ENCODE measurements at regions not wholly inside any gene's neighbourhood (a gene's known extent, or its start where the extent isn't known, plus 50 kb on each side); places are given as distances from the start of the nearest gene placed in this dataset.
"Not testable (repeated sequence)": the region's sequence is repeated elsewhere in the genome, so short reads cannot be mapped to it uniquely, and the experiment has no call there.

- ATAC-seq, DNase-seq: not testable (repeated sequence)
Observed at GRCh38 chr1:234796438-234796792, 186.4 kb upstream of the IRF2BP2 start.

GRCh38 chr1:234795711-234796437 lies 185.9 kb upstream of the IRF2BP2 start:
- not testable (repeated sequence) for ATAC-seq, DNase-seq

- not testable (repeated sequence) for ATAC-seq, DNase-seq
Observed at GRCh38 chr1:234795007-234795406, 185.0 kb upstream of the IRF2BP2 start.

GRCh38 chr1:234794452-234794851 lies 184.5 kb upstream of the IRF2BP2 start:
- DNase-seq, ATAC-seq: not testable (repeated sequence)

GRCh38 chr1:234793924-234794323 lies 183.9 kb upstream of the IRF2BP2 start:
- not testable (repeated sequence) for DNase-seq, ATAC-seq

- DNase-seq = not testable (repeated sequence)
- ATAC-seq = peak; percentile 19
Observed at GRCh38 chr1:234792221-234792864, 182.4 kb upstream of the IRF2BP2 start.

GRCh38 chr1:234791615-234792014 lies 181.6 kb upstream of the IRF2BP2 start:
- not testable (repeated sequence) for ATAC-seq, DNase-seq

GRCh38 chr1:234790333-234790732 lies 180.4 kb upstream of the IRF2BP2 start:
- ATAC-seq, DNase-seq: not testable (repeated sequence)

- not testable (repeated sequence) for DNase-seq
Observed at GRCh38 chr1:234787011-234787584, 177.1 kb upstream of the IRF2BP2 start.

GRCh38 chr1:234785922-234786321 lies 175.9 kb upstream of the IRF2BP2 start:
- not testable (repeated sequence) for ATAC-seq, DNase-seq

More at GRCh38 chr1:234787011-234787584, 177.1 kb upstream of the IRF2BP2 start:
- not testable (repeated sequence) for ATAC-seq

- not testable (repeated sequence) for DNase-seq, ATAC-seq
Observed at GRCh38 chr1:234785471-234785919, 175.5 kb upstream of the IRF2BP2 start.

- not testable (repeated sequence) for DNase-seq, ATAC-seq
Observed at GRCh38 chr1:234784108-234784507, 174.1 kb upstream of the IRF2BP2 start.

GRCh38 chr1:234782791-234783190 lies 172.8 kb upstream of the IRF2BP2 start:
- no peak for DNase-seq
- no peak for ATAC-seq

GRCh38 chr1:234782105-234782751 lies 172.2 kb upstream of the IRF2BP2 start:
- ATAC-seq (no peak), DNase-seq (no peak)

GRCh38 chr1:234781241-234782065 lies 171.5 kb upstream of the IRF2BP2 start:
- DNase-seq (peak; percentile 76), ATAC-seq (peak; percentile 96)

GRCh38 chr1:234780531-234781162 lies 170.7 kb upstream of the IRF2BP2 start:
- ATAC-seq = no peak
- DNase-seq = no peak

GRCh38 chr1:234780112-234780511 lies 170.1 kb upstream of the IRF2BP2 start:
- DNase-seq (no peak), ATAC-seq (no peak)

- ATAC-seq, DNase-seq: not testable (repeated sequence)
Observed at GRCh38 chr1:234779600-234779999, 169.6 kb upstream of the IRF2BP2 start.

GRCh38 chr1:234779160-234779538 lies 169.2 kb upstream of the IRF2BP2 start:
- ATAC-seq (no peak), DNase-seq (no peak)

GRCh38 chr1:234778221-234779159 lies 168.5 kb upstream of the IRF2BP2 start:
- no peak for ATAC-seq

More at GRCh38 chr1:234778221-234779159, 168.5 kb upstream of the IRF2BP2 start:
- DNase-seq = no peak
